ENCODE measurements at regions not wholly inside any gene's neighbourhood (a gene's known extent, or its start where the extent isn't known, plus 50 kb on each side); places are given as distances from the start of the nearest gene placed in this dataset.

DNA sequence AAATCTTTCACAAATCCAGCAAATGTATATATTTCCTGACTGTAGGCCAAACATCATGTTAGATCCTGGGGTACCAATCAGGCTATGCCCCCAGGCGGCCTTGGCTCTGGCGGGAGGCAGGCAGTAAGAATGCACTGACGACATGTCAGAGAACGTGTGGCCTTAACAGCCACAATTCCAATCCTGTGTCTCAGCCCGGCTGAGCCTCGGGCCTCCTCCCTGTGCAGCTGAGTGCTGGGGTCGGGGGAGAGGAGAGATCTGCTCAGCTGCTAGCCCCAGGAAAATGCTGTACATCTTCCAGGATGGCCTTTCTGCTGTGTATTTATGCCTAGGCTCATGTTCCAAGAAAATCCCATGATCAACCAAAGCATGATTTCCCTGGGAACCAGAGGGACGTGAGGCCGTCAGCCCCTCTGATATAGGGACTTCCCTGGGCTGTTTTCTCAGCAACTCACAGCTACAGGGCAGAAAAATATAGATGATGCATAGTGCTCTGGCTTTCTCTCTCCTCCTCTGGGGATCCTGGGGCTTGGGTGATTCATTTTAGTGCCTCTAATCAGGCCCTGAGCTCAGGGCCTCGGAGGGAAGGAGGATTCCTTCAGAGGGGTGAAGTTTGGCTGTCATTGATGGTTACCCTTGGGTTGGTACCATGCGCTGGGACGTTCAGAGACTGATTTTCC, 604.0 kb downstream of the HS3ST4 start:
- TF ChIP-seq, protein P1, sequence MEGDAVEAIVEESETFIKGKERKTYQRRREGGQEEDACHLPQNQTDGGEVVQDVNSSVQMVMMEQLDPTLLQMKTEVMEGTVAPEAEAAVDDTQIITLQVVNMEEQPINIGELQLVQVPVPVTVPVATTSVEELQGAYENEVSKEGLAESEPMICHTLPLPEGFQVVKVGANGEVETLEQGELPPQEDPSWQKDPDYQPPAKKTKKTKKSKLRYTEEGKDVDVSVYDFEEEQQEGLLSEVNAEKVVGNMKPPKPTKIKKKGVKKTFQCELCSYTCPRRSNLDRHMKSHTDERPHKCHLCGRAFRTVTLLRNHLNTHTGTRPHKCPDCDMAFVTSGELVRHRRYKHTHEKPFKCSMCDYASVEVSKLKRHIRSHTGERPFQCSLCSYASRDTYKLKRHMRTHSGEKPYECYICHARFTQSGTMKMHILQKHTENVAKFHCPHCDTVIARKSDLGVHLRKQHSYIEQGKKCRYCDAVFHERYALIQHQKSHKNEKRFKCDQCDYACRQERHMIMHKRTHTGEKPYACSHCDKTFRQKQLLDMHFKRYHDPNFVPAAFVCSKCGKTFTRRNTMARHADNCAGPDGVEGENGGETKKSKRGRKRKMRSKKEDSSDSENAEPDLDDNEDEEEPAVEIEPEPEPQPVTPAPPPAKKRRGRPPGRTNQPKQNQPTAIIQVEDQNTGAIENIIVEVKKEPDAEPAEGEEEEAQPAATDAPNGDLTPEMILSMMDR (IDR thresholded peaks at IDR 0.05; ENCODE audit: poor library complexity, severe bottlenecking): no peak
- H3K9me3 ChIP-seq (ENCODE audit: severe bottlenecking): no peaks in the 10 kb centered on the region

DNA sequence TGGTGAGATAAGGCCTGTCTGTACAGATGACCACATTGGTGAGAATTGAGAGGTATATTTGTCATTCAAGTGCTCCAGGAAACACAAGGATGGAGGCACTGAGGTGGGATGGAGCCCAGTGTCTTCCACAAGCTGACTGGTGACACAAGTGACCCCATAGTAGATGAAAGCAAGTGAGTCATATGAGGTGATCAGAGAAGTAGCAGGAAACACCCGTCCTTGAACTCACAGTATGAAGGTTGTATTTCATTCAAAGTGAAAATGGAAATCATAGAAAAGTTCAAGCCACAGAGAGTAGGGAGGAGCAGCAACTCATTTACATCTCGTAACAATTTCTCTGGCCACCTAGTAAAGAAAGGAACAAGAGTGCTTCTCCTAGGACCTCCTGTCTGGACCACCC, 609.8 kb downstream of the HS3ST4 start:
- Histone ChIP-seq H3K27ac (ENCODE audit: poor library complexity, severe bottlenecking) (no peak overlapping the region), H3K4me1 (ENCODE audit: insufficient read depth, poor library complexity, severe bottlenecking) (no peaks in the 10 kb centered on the region), H3K36me3 (ENCODE audit: low read depth) (no peaks in the 10 kb centered on the region), H3K27me3 (ENCODE audit: insufficient read depth, poor library complexity, severe bottlenecking) (no peaks in the 10 kb centered on the region), H3K4me3 (ENCODE audit: severe bottlenecking) (no peak overlapping the region), H3K9me3 (ENCODE audit: severe bottlenecking) (peaks cover 2% of the 10 kb centered on the region)
- TF ChIP-seq, protein P1 (IDR thresholded peaks at IDR 0.05; ENCODE audit: poor library complexity, severe bottlenecking): no peak
- ATAC-seq (ENCODE audit: low read depth) (no peak), DNase-seq (ENCODE audit: low spot score) (no peak)

More for the DNA sequence above, 604.0 kb downstream of the HS3ST4 start:
- Histone ChIP-seq H3K4me1 (ENCODE audit: insufficient read depth, poor library complexity, severe bottlenecking) (no peaks in the 10 kb centered on the region), H3K36me3 (ENCODE audit: low read depth) (no peaks in the 10 kb centered on the region), H3K27me3 (ENCODE audit: insufficient read depth, poor library complexity, severe bottlenecking) (no peaks in the 10 kb centered on the region), H3K4me3 (ENCODE audit: severe bottlenecking) (no peak overlapping the region), H3K27ac (ENCODE audit: poor library complexity, severe bottlenecking) (no peak overlapping the region)
- DNase-seq (ENCODE audit: low spot score): no peak
- ATAC-seq (ENCODE audit: low read depth): no peak

DNA sequence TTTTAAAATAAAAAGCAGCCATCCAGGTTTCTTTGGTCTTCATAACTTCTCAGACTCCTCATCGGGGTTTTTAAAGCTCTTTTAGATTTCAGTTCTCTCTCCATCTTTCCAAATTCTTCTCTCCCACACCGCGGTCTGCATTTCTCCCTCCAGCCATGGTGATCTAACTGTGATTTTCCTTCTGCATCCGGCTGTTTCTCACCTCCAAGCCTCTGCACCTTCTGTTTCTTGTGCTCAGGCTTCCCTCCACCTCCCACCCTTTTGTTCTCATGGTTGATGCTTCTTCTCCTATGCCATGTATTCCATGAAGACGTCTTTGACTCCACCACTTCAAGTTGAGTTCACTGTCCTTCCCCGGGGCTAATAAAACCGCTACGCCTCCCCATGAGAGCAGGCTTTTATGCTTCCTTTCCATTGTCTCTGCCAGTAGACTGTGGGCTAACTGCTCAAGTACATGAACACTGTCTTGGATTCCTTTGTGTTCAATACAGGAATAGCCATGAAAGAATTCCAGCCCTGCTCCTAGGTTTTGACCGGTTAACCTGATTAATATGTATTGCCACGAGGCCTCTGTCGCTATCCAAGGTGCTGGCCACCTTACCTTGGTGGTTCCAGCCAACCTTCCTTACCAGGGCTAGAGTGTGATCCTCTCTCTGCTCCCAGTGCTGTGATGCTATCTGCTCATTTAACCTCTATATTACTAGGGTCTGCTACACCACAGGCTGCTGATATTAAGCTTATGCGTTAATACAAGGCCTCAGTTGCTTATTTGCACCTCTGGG, 625.1 kb downstream of the HS3ST4 start:
- Histone ChIP-seq H3K27me3 (ENCODE audit: insufficient read depth, poor library complexity, severe bottlenecking) (no peaks in the 10 kb centered on the region), H3K36me3 (ENCODE audit: low read depth) (no peaks in the 10 kb centered on the region), H3K27ac (ENCODE audit: poor library complexity, severe bottlenecking) (no peak overlapping the region), H3K4me3 (ENCODE audit: severe bottlenecking) (no peak overlapping the region), H3K4me1 (ENCODE audit: insufficient read depth, poor library complexity, severe bottlenecking) (no peaks in the 10 kb centered on the region), H3K9me3 (ENCODE audit: severe bottlenecking) (no peaks in the 10 kb centered on the region)
- TF ChIP-seq, protein P1 (IDR thresholded peaks at IDR 0.05; ENCODE audit: poor library complexity, severe bottlenecking): no peak
- no peak for ATAC-seq (ENCODE audit: low read depth)
- DNase-seq (ENCODE audit: low spot score): no peak

DNA sequence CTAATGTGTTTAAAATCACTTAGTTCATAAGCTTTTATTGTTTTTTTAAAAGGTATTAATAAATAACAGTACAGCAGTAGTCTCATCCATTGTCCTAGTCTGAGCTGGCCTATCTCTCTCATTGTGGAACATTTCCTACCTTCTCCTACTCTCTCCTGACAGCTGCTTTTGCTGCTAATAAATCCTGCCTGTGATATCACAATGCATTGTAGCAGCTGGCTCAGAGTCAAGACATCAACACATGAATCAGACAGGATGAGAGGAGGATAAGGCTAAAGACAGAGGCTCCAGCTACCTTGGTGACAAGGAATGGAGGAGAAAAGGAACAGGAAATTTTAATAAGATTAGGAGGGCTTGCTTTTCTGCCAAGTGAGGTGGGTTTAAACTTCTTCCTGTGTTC, 626.1 kb downstream of the HS3ST4 start:
- no peaks in the 10 kb centered on the region for H3K27me3 ChIP-seq (ENCODE audit: insufficient read depth, poor library complexity, severe bottlenecking)
- no peaks in the 10 kb centered on the region for H3K9me3 ChIP-seq (ENCODE audit: severe bottlenecking)
- no peaks in the 10 kb centered on the region for H3K4me1 ChIP-seq (ENCODE audit: insufficient read depth, poor library complexity, severe bottlenecking)
- no peaks in the 10 kb centered on the region for H3K36me3 ChIP-seq (ENCODE audit: low read depth)
- TF ChIP-seq, protein P1 (IDR thresholded peaks at IDR 0.05; ENCODE audit: poor library complexity, severe bottlenecking): no peak
- ATAC-seq (ENCODE audit: low read depth) (no peak), DNase-seq (ENCODE audit: low spot score) (no peak)
- no peak overlapping the region for H3K27ac ChIP-seq (ENCODE audit: poor library complexity, severe bottlenecking)
- no peak overlapping the region for H3K4me3 ChIP-seq (ENCODE audit: severe bottlenecking)

DNA sequence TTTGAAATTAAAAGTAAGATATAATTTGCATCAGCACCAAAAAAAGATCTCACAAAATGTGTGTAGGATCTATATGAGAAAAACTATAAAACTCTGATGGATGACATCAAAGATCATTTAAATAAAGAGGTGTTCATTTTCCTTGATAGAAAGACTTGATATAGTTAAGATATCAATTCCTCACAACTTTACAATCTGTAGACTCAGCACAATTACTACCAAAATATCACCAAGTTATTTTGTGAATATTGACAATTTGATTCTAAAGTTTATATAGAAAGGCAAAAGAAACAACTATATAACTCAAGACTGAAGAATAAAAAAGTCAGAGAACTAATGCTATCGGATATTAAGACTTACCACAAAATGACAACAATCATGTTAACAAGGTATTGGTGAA, 638.9 kb downstream of the HS3ST4 start:
- TF ChIP-seq, protein P1 (IDR thresholded peaks at IDR 0.05; ENCODE audit: poor library complexity, severe bottlenecking): no peak
- ATAC-seq (ENCODE audit: low read depth): no peak

More for the DNA sequence above, 638.9 kb downstream of the HS3ST4 start:
- Histone ChIP-seq H3K4me3 (ENCODE audit: severe bottlenecking) (no peak overlapping the region), H3K9me3 (ENCODE audit: severe bottlenecking) (no peaks in the 10 kb centered on the region), H3K4me1 (ENCODE audit: insufficient read depth, poor library complexity, severe bottlenecking) (no peaks in the 10 kb centered on the region), H3K36me3 (ENCODE audit: low read depth) (no peaks in the 10 kb centered on the region), H3K27me3 (ENCODE audit: insufficient read depth, poor library complexity, severe bottlenecking) (no peaks in the 10 kb centered on the region), H3K27ac (ENCODE audit: poor library complexity, severe bottlenecking) (no peak overlapping the region)
- DNase-seq (ENCODE audit: low spot score): no peak

Data from RWPE2 (cell line).